ENCODE measurements at regions not wholly inside any gene's neighbourhood (a gene's known extent, or its start where the extent isn't known, plus 50 kb on each side); places are given as distances from the start of the nearest gene placed in this dataset.

DNA sequence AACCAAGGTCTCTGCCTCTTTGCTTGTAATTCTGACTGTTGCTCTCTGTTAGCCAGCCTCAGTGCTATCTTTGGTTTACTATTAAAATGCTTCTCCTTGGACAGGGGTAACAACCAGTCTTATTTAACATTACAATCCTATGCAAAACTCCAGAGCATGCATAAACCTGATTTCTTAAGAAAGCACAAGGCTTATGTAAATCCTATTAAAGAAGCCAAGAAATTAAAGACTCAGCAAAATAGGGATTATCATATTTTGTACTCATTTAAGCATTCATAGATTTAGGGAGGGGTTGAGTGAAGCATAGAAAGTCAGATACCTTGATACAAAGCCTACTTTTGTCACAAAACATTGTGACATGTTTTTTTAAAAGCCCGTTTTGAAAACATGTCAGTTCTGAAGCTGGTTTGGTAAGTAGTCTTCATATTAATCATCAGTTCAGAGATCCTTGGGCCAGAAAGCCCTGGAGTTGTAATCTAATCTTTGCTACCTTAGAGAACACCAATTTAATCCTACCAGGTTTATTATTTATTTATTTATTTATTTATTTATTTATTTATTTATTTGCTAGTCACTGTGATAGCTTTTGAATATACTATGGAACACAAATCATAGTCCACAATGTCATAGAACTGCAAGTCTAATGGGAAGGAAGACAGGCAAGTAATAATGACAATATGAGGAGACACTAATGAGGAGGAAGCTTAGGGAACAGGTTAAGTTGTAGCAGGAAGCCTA, 158.0 kb upstream of the HNMT start:
- intact Hi-C loops (cut with DNase I) = no loop called here
- H3K27ac ChIP-seq = no peak overlapping the region
- H3K9me3 ChIP-seq = no peaks in the 10 kb centered on the region
- H3K27me3 ChIP-seq (ENCODE audit: low read depth) = no peaks in the 10 kb centered on the region
- no peak for ATAC-seq
- no peak overlapping the region for H3K4me3 ChIP-seq
- no peaks in the 10 kb centered on the region for H3K4me1 ChIP-seq
- TF ChIP-seq, protein P1, sequence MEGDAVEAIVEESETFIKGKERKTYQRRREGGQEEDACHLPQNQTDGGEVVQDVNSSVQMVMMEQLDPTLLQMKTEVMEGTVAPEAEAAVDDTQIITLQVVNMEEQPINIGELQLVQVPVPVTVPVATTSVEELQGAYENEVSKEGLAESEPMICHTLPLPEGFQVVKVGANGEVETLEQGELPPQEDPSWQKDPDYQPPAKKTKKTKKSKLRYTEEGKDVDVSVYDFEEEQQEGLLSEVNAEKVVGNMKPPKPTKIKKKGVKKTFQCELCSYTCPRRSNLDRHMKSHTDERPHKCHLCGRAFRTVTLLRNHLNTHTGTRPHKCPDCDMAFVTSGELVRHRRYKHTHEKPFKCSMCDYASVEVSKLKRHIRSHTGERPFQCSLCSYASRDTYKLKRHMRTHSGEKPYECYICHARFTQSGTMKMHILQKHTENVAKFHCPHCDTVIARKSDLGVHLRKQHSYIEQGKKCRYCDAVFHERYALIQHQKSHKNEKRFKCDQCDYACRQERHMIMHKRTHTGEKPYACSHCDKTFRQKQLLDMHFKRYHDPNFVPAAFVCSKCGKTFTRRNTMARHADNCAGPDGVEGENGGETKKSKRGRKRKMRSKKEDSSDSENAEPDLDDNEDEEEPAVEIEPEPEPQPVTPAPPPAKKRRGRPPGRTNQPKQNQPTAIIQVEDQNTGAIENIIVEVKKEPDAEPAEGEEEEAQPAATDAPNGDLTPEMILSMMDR (IDR thresholded peaks at IDR 0.05) = no peak
- no peaks in the 10 kb centered on the region for H3K36me3 ChIP-seq
- DNase-seq = no peak

DNA sequence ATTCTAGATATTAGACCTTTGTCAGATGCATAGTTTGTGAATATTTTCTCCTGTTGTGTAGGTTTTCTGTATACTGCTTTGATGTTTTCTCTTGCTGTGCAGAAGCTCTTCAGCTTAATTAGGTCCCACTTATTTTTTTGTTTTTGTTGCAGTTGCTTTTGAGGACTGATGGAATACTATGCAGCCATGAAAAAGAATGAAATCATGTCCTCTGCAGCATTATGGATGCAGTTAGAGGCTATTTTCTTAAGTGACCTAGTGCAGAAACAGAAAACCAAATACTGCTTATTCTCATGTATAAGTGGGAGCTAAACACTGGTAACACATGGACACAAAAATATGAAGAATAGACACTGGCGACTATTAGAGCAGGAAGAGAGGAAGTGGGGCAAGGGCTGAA, 155.0 kb upstream of the HNMT start:
- no peaks in the 10 kb centered on the region for H3K36me3 ChIP-seq
- no peaks in the 10 kb centered on the region for H3K4me1 ChIP-seq
- ATAC-seq (no peak), DNase-seq (no peak)
- intact Hi-C loops (cut with DNase I) = no loop called here
- H3K27ac ChIP-seq = no peak overlapping the region
- H3K27me3 ChIP-seq (ENCODE audit: low read depth) = no peaks in the 10 kb centered on the region
- no peak overlapping the region for H3K4me3 ChIP-seq
- no peaks in the 10 kb centered on the region for H3K9me3 ChIP-seq
- TF ChIP-seq, protein P1 (IDR thresholded peaks at IDR 0.05) = no peak

DNA sequence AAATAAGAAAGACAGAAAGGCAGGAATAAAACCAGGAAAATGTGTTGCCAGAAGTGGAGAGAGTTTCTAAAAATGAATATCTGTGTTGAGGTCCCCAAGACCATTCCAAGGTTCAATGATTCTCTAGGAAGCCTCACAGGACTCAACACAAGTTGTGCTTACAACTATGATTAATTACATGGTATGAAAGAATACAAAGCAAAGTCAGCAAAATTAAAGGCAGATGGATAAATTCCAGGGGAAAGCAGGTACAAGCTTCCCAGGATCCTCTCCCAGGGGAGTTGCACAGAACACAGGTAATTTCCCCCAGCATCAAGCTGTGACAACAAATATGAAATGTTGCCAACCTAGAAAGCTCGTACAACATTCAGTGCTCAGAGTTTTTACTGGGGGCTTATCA, 154.4 kb upstream of the HNMT start:
- Histone ChIP-seq H3K27ac (no peak overlapping the region), H3K27me3 (ENCODE audit: low read depth) (no peaks in the 10 kb centered on the region), H3K36me3 (no peaks in the 10 kb centered on the region), H3K4me1 (no peaks in the 10 kb centered on the region), H3K4me3 (no peak overlapping the region), H3K9me3 (no peaks in the 10 kb centered on the region)
- TF ChIP-seq, protein P1 (IDR thresholded peaks at IDR 0.05) = no peak
- DNase-seq (no peak), ATAC-seq (no peak)
- intact Hi-C loops (cut with DNase I) = no loop called here

DNA sequence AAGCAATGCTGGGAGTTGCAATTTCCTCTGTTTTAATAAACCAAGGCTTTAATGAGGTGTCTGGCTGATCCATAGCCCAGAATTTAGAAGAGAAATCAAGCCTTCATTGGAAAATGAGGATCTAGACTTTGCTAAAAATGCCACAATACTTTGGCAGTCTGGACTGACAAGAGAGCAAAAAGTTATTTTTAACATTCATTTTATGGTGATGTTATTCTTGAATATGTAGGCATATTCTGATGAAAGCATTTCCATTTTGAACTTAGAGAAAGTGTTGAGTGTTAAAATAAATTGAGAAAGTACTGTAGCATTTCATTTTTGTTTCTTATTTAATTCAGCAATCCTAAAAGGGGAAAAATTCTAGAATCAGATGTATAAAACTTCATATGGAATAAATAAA, 151.8 kb upstream of the HNMT start:
- Histone ChIP-seq H3K4me3 (no peak overlapping the region), H3K27me3 (ENCODE audit: low read depth) (no peaks in the 10 kb centered on the region), H3K27ac (no peak overlapping the region), H3K9me3 (no peaks in the 10 kb centered on the region), H3K36me3 (no peaks in the 10 kb centered on the region), H3K4me1 (no peaks in the 10 kb centered on the region)
- DNase-seq = no peak
- TF ChIP-seq, protein P1 (IDR thresholded peaks at IDR 0.05) = no peak
- no peak for ATAC-seq
- intact Hi-C loops (cut with DNase I) = no loop called here

DNA sequence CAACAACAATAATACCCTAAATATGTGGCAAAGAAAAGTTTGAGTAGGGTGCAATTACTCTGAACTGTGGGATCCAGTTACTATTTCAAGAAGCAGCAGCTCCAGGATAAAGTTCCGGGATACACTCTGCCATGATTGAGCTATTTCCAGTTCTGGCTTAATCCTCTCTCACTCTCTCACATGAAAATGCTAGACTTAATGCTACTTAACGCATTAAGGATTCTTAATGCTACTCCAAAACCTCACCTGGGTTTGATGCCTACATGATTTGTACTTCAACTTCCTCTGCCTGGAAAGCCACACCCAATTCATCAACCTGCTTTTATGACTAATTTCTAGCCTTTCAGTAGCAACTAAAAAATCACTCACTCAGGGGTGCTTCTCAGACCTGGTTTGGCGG, 151.1 kb upstream of the HNMT start:
- intact Hi-C loops (cut with DNase I) = no loop called here
- DNase-seq = no peak
- H3K4me1 ChIP-seq = no peaks in the 10 kb centered on the region
- H3K27me3 ChIP-seq (ENCODE audit: low read depth) = no peaks in the 10 kb centered on the region
- TF ChIP-seq, protein P1 (IDR thresholded peaks at IDR 0.05) = no peak
- H3K9me3 ChIP-seq = no peaks in the 10 kb centered on the region
- H3K4me3 ChIP-seq = no peak overlapping the region
- no peak for ATAC-seq
- no peaks in the 10 kb centered on the region for H3K36me3 ChIP-seq
- no peak overlapping the region for H3K27ac ChIP-seq
